ENCODE measurements at regions not wholly inside any gene's neighbourhood (a gene's known extent, or its start where the extent isn't known, plus 50 kb on each side); places are given as distances from the start of the nearest gene placed in this dataset.

DNA sequence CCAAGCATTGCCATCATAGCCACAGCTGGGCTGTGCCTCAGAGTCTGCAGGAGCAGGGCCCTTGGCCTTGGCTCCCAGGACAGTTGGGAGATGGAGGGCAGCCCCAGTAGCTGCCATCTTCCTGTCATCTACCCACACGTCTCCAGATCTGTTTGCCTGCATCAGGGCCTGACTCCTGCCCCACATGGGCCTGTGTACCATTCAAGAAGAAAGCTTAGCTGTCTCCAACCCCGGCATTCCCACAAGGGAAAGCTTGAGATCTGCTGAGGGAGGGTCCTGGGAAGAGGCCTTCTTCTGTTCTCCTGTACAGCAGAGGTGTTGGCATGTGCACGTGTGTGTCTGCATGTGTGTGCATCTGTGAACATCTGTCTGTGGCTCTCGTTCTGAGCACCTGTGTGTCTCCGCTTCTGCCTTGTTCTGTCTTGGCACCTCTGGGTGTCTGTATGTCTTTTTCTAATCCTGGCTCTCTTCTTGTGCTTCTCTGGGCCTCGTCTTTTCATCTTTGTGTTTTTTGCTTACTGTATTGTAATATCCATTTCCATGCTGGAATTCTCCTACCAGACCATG lies 122.2 kb downstream of the MRM1 start:
- Histone ChIP-seq H3K4me3 (ENCODE audit: low read length in 3 of 3) (no peak overlapping the region), H3K36me3 (ENCODE audit: control insufficient read depth in 3 of 3, insufficient read depth in 3 of 3, low read length in 3 of 3) (no peaks in the 10 kb centered on the region), H3K4me1 (ENCODE audit: control insufficient read depth in 3 of 3, insufficient read depth in 3 of 3, low read length in 3 of 3) (peaks cover 4 to 8% (median 6%) of the 10 kb centered on the region in 3 donors), H3K9me3 (ENCODE audit: control insufficient read depth in 3 of 3, low read length in 3 of 3) (no peaks in the 10 kb centered on the region), H3K9ac (ENCODE audit: low read depth in 1 of 3, low read length in 3 of 3) (no peak overlapping the region), H3K27me3 (ENCODE audit: control insufficient read depth in 3 of 3, insufficient read depth in 3 of 3, low read length in 3 of 3) (peaks cover 27 to 45% (median 35%) of the 10 kb centered on the region in 3 donors), H3K27ac (ENCODE audit: low read depth, low read length) (no peak overlapping the region)

DNA sequence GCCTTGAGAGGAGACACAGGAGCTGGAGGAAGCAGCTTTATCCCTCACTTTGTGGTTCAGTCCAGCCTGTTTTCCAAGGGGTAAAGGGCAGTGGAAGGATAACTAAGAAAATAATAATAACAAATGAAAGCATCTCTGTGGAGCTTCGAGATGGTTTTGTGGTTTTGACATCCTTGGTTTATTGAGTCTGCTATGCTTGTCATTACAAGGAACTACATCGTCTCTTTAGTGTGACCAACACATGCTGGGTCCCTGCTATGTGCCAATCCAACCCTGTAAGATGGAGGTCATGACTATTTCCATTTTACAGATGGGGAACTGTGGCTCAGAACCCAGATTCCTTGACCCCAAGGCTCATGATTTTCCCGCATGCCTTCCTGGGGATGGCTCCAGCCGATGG lies 124.8 kb downstream of the MRM1 start:
- no peaks in the 10 kb centered on the region for H3K36me3 ChIP-seq (ENCODE audit: control insufficient read depth in 3 of 3, insufficient read depth in 3 of 3, low read length in 3 of 3)
- H3K27ac ChIP-seq (ENCODE audit: low read depth, low read length), result no peak overlapping the region
- H3K4me3 ChIP-seq (ENCODE audit: low read length in 3 of 3), result no peak overlapping the region
- H3K9me3 ChIP-seq (ENCODE audit: control insufficient read depth in 3 of 3, low read length in 3 of 3), result no peaks in the 10 kb centered on the region
- peaks cover 4 to 8% (median 6%) of the 10 kb centered on the region in 3 donors for H3K4me1 ChIP-seq (ENCODE audit: control insufficient read depth in 3 of 3, insufficient read depth in 3 of 3, low read length in 3 of 3)
- peaks cover 51 to 68% (median 61%) of the 10 kb centered on the region in 3 donors for H3K27me3 ChIP-seq (ENCODE audit: control insufficient read depth in 3 of 3, insufficient read depth in 3 of 3, low read length in 3 of 3)
- no peak overlapping the region for H3K9ac ChIP-seq (ENCODE audit: low read depth in 1 of 3, low read length in 3 of 3)

DNA sequence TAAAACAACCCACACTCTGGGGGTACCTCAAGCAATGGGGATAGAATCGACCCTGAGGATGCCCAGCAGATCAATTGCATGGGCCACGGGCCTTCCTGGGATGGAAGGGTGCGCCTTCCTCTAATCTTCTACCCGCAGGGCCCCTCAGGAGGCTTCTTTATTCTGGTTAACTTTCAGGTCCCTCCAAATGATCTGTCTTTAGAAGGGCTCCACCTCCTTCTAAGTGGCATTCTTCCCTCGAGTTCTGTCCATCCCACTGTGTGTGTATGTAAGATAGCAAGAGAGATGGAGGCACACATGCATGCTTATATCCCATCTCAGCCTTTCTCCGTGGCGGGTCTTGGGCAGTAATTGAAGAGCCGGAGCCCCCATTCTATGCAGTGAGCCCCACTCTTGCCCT lies 125.7 kb downstream of the MRM1 start:
- H3K27ac ChIP-seq (ENCODE audit: low read depth, low read length), result no peak overlapping the region
- H3K27me3 ChIP-seq (ENCODE audit: control insufficient read depth in 3 of 3, insufficient read depth in 3 of 3, low read length in 3 of 3), result peaks cover 57 to 73% (median 67%) of the 10 kb centered on the region in 3 donors
- H3K4me1 ChIP-seq (ENCODE audit: control insufficient read depth in 3 of 3, insufficient read depth in 3 of 3, low read length in 3 of 3), result peaks cover 4 to 8% (median 6%) of the 10 kb centered on the region in 3 donors
- H3K4me3 ChIP-seq (ENCODE audit: low read length in 3 of 3), result no peak overlapping the region
- H3K9ac ChIP-seq (ENCODE audit: low read depth in 1 of 3, low read length in 3 of 3), result no peak overlapping the region
- H3K36me3 ChIP-seq (ENCODE audit: control insufficient read depth in 3 of 3, insufficient read depth in 3 of 3, low read length in 3 of 3), result no peaks in the 10 kb centered on the region
- H3K9me3 ChIP-seq (ENCODE audit: control insufficient read depth in 3 of 3, low read length in 3 of 3), result no peaks in the 10 kb centered on the region

DNA sequence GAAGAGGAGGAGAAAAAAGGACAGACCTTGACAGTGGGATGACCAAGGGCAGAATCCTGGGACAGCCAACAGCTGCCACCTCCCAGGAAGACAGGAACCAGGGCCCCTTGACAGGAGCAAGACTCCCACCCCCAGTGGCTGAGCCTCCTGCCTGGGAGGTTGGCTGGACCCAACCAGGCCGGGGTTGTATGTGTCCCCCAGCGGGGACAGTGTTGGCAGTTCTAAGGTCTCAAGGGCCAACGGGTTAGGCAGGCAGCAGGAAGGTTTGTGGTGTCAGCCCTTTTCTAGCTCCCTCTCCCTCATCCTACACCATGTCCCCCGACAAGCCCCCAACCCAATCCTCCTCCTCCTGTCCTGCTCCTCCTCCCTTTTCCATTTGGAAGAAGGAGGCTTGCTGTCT lies 126.2 kb downstream of the MRM1 start:
- Histone ChIP-seq H3K36me3 (ENCODE audit: control insufficient read depth in 3 of 3, insufficient read depth in 3 of 3, low read length in 3 of 3) (no peaks in the 10 kb centered on the region), H3K27ac (ENCODE audit: low read depth, low read length) (no peak overlapping the region), H3K9ac (ENCODE audit: low read depth in 1 of 3, low read length in 3 of 3) (no peak overlapping the region), H3K27me3 (ENCODE audit: control insufficient read depth in 3 of 3, insufficient read depth in 3 of 3, low read length in 3 of 3) (peaks cover 57 to 72% (median 67%) of the 10 kb centered on the region in 3 donors), H3K4me1 (ENCODE audit: control insufficient read depth in 3 of 3, insufficient read depth in 3 of 3, low read length in 3 of 3) (peaks cover under 1 to 5% (median 3%) of the 10 kb centered on the region in 3 donors), H3K9me3 (ENCODE audit: control insufficient read depth in 3 of 3, low read length in 3 of 3) (no peaks in the 10 kb centered on the region), H3K4me3 (ENCODE audit: low read length in 3 of 3) (no peak overlapping the region)

DNA sequence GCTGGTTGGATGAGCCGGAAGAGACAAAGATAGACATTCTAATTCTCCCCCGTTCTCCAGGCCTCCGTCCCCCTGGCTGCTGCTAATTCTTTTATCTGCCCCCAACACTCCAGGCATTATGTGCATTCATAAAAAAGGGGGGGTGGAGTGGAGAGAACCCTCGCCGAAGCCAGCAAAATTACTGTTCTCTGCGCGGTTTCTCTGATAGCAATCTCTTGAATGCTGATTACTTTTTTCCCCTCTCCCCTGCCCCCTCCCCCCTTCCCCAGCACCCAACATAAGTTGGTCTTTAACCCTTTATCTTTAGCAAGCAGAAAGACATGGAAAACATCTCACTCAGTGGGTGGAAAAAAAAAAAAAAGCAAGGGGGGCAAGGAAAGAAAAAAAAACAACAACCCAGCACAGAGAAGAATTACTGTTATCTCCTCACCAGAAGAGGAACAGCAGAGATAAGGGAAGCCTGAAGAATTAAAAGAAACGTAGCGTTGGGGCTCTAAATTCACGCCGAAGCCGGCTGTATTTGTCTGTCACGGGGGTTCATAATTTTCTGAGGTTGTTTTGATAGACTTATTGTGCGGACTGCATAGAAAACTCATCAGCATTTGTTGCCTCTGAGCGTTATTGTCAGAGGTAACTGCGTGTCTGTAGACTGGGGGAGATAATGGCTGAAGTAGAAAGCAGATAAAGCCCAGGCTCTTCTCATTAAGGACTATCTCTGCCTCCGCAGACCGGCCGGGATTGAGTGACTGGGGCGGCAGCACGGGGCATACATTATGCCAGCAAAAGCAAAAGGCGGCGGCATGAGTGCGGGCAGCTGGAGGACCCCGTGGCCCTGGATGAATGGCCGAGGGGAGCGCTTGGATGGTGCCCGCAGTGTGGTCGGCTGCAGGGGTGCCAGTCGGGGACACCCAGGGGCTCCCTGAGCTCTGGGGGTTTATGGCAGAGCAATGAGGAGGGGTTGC lies 126.9 kb downstream of the MRM1 start:
- H3K9ac ChIP-seq (ENCODE audit: low read depth in 1 of 3, low read length in 3 of 3), result no peak overlapping the region
- no peaks in the 10 kb centered on the region for H3K4me1 ChIP-seq (ENCODE audit: control insufficient read depth in 3 of 3, insufficient read depth in 3 of 3, low read length in 3 of 3)
- no peak overlapping the region for H3K27ac ChIP-seq (ENCODE audit: low read depth, low read length)
- H3K4me3 ChIP-seq (ENCODE audit: low read length in 3 of 3), result no peak overlapping the region
- H3K9me3 ChIP-seq (ENCODE audit: control insufficient read depth in 3 of 3, low read length in 3 of 3), result no peaks in the 10 kb centered on the region
- H3K27me3 ChIP-seq (ENCODE audit: control insufficient read depth in 3 of 3, insufficient read depth in 3 of 3, low read length in 3 of 3), result peaks cover 55 to 71% (median 63%) of the 10 kb centered on the region in 3 donors
- no peaks in the 10 kb centered on the region for H3K36me3 ChIP-seq (ENCODE audit: control insufficient read depth in 3 of 3, insufficient read depth in 3 of 3, low read length in 3 of 3)

DNA sequence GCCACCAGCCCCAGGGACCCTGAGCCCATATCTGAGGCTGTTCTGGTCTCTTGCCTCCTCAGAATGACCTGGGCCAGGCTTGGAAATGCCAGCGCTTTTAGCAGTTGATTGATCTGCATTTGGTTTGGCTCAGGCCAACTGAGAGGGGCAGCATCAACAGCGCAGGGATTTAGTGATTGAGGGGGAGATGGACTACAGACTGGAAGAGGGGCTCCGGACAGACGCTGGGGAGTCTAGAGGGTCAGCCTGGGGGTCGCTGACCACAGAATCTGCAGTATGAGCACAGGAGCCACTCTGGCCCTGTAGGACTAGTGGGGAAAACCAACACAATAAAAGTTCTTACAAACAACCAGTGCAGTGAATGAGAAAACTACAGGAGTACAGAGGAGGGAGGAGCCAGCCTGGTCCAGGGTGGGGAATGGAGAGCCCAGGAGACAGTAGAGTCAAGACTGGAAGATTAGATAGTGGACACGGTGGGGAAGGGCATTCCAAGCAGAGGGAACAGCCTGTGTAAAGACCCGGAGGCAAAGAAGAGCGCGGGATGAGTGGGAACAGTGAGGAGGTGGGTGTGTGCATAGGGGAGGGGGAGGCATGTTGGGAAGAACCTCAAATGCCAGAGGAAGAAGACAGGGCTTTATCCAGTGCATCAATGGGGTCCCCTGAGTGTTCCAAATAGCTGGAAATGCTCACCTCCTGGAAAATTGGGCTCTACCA lies 128.9 kb downstream of the MRM1 start:
- H3K9me3 ChIP-seq (ENCODE audit: control insufficient read depth in 3 of 3, low read length in 3 of 3), result no peaks in the 10 kb centered on the region
- no peak overlapping the region for H3K4me3 ChIP-seq (ENCODE audit: low read length in 3 of 3)
- H3K36me3 ChIP-seq (ENCODE audit: control insufficient read depth in 3 of 3, insufficient read depth in 3 of 3, low read length in 3 of 3), result no peaks in the 10 kb centered on the region
- H3K4me1 ChIP-seq (ENCODE audit: control insufficient read depth in 3 of 3, insufficient read depth in 3 of 3, low read length in 3 of 3), result no peaks in the 10 kb centered on the region
- peaks cover 40 to 61% (median 54%) of the 10 kb centered on the region in 3 donors for H3K27me3 ChIP-seq (ENCODE audit: control insufficient read depth in 3 of 3, insufficient read depth in 3 of 3, low read length in 3 of 3)
- no peak overlapping the region for H3K27ac ChIP-seq (ENCODE audit: low read depth, low read length)
- no peak overlapping the region for H3K9ac ChIP-seq (ENCODE audit: low read depth in 1 of 3, low read length in 3 of 3)

DNA sequence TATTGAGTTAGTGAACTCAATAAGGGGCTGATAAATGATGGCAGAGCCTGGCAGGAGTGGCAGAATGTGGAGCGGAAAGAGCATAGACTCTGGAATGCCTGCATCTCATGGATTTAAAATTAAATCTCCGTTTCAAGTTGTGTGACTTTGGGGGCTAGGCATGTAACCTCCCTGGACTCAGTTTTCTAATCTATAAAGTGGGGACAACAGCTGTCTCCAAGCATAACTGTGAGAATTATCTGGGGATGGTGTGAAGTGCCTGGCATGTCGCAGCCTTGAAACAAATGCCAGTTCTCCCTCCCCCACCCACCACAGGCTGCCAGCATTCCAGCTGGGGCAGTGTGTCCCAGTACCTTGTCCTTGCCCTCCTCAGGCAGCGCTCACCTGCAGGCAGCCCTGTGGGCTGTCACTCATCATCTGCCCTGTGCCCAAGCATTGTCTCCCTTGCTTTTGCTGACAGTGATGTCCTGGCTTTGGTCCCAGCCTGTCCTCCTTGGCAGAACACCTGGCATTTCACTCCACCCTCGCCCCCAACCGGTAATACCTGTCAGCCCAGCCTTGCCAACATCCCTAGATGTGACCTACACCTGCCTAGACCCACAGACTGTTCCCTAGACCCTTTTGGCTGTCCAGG lies 129.6 kb downstream of the MRM1 start:
- Histone ChIP-seq H3K27me3 (ENCODE audit: control insufficient read depth in 3 of 3, insufficient read depth in 3 of 3, low read length in 3 of 3) (peaks cover 40 to 63% (median 54%) of the 10 kb centered on the region in 3 donors), H3K27ac (ENCODE audit: low read depth, low read length) (no peak overlapping the region), H3K9ac (ENCODE audit: low read depth in 1 of 3, low read length in 3 of 3) (no peak overlapping the region), H3K36me3 (ENCODE audit: control insufficient read depth in 3 of 3, insufficient read depth in 3 of 3, low read length in 3 of 3) (no peaks in the 10 kb centered on the region), H3K4me3 (ENCODE audit: low read length in 3 of 3) (no peak overlapping the region), H3K4me1 (ENCODE audit: control insufficient read depth in 3 of 3, insufficient read depth in 3 of 3, low read length in 3 of 3) (no peaks in the 10 kb centered on the region), H3K9me3 (ENCODE audit: control insufficient read depth in 3 of 3, low read length in 3 of 3) (no peaks in the 10 kb centered on the region)

DNA sequence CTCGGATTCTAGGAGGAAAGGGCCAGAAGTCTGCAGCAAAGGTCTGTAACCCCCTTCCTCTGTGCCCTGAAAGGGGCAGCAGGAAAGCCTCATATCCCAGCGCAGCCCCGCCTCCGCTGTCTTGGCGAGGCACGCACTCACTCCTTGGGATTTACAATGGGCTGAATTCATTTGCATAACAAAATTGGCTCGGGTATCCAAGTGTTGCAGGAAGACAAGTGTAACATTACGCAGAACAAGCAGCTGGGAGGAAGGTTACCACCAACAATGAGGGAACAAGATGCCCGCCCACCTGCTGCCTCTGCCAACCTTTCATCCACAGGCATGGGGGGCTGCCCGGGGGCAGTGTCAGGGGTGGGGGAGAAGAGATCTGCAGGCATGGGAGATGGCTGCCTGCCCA lies 130.4 kb downstream of the MRM1 start:
- H3K4me3 ChIP-seq (ENCODE audit: low read length in 3 of 3), result no peak overlapping the region
- H3K27ac ChIP-seq (ENCODE audit: low read depth, low read length), result no peak overlapping the region
- H3K4me1 ChIP-seq (ENCODE audit: control insufficient read depth in 3 of 3, insufficient read depth in 3 of 3, low read length in 3 of 3), result no peaks in the 10 kb centered on the region
- no peaks in the 10 kb centered on the region for H3K9me3 ChIP-seq (ENCODE audit: control insufficient read depth in 3 of 3, low read length in 3 of 3)
- peaks cover 41 to 61% (median 48%) of the 10 kb centered on the region in 3 donors for H3K27me3 ChIP-seq (ENCODE audit: control insufficient read depth in 3 of 3, insufficient read depth in 3 of 3, low read length in 3 of 3)
- H3K36me3 ChIP-seq (ENCODE audit: control insufficient read depth in 3 of 3, insufficient read depth in 3 of 3, low read length in 3 of 3), result no peaks in the 10 kb centered on the region
- H3K9ac ChIP-seq (ENCODE audit: low read depth in 1 of 3, low read length in 3 of 3), result no peak overlapping the region

DNA sequence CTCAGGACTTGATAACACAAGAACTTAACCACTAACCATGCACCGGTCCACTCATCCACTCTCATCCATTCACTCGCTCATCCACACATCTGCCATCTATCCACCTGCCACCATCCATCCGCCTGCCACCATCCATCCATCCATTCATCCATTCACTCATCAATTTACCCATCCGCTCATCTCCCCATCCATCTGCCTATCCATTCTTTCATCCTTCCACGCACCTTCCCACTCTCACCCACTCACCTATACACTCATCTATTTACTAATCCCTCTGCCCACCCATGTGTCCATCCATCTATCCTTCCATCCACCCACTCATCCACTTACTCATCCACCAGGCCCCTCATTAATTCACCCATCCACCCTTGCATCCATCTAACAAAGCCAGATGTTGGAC lies 131.0 kb downstream of the MRM1 start:
- Histone ChIP-seq H3K9ac (ENCODE audit: low read depth in 1 of 3, low read length in 3 of 3) (no peak overlapping the region), H3K4me3 (ENCODE audit: low read length in 3 of 3) (no peak overlapping the region), H3K36me3 (ENCODE audit: control insufficient read depth in 3 of 3, insufficient read depth in 3 of 3, low read length in 3 of 3) (no peaks in the 10 kb centered on the region), H3K9me3 (ENCODE audit: control insufficient read depth in 3 of 3, low read length in 3 of 3) (no peaks in the 10 kb centered on the region), H3K27me3 (ENCODE audit: control insufficient read depth in 3 of 3, insufficient read depth in 3 of 3, low read length in 3 of 3) (peaks cover 40 to 56% (median 43%) of the 10 kb centered on the region in 3 donors), H3K27ac (ENCODE audit: low read depth, low read length) (no peak overlapping the region), H3K4me1 (ENCODE audit: control insufficient read depth in 3 of 3, insufficient read depth in 3 of 3, low read length in 3 of 3) (no peaks in the 10 kb centered on the region)

All from skeletal muscle tissue (tissue), 3 donors.